Coronary artery (tissue), 2 donors: ENCODE measurements at regions not wholly inside any gene's neighbourhood (a gene's known extent, or its start where the extent isn't known, plus 50 kb on each side); places are given as distances from the start of the nearest gene placed in this dataset.

Experiments used
- DNase-seq: peaks from one replicate; pipeline ENCODE4 v3.0.0-alpha.2; 2017; ENCODE audit warnings: low spot score
- H3K27ac ChIP-seq, 2 donors: fragments of 200-600 bp; sonication (generic); one replicate each; pipeline ENCODE4 v1.5.1; 2016 to 2019
- H3K4me3 ChIP-seq: fragments of 200-600 bp; sonication (generic); 2 replicates; pipeline ENCODE4 v1.5.1; 2016; ENCODE audit warnings: mild to moderate bottlenecking, moderate library complexity
- CTCF ChIP-seq: fragments of 200-600 bp; sonication (generic); IDR thresholded peaks from one replicate; pipeline ENCODE4 v1.5.1; 2019; ENCODE audit warnings: antibody characterized with exemption

- H3K4me3 ChIP-seq: no peak overlapping the region
- TF ChIP-seq CTCF: no peak
- no peak for DNase-seq
Observed at GRCh38 chr1:30192969-30193630, 530.3 kb downstream of the MATN1 start.

GRCh38 chr1:30191154-30191702 is 532.2 kb downstream of the MATN1 start:
- Histone ChIP-seq H3K27ac (peak overlapping the region in 1 of 2 donors; percentile 77), H3K4me3 (no peak overlapping the region)
- no peak for TF ChIP-seq CTCF
- no peak for DNase-seq

More at GRCh38 chr1:30192969-30193630, 530.3 kb downstream of the MATN1 start:
- no peak overlapping the region for H3K27ac ChIP-seq

- Histone ChIP-seq H3K27ac (peak overlapping the region in 1 of 2 donors; percentile 77), H3K4me3 (no peak overlapping the region)
- TF ChIP-seq CTCF: no peak
- DNase-seq: no peak
Observed at GRCh38 chr1:30190511-30191153, 532.8 kb downstream of the MATN1 start.

- DNase-seq: no peak
- Histone ChIP-seq H3K27ac (peak overlapping the region in 1 of 2 donors; percentile 77), H3K4me3 (no peak overlapping the region)
- TF ChIP-seq CTCF: no peak
Observed at GRCh38 chr1:30189818-30190500, 533.4 kb downstream of the MATN1 start.

- Histone ChIP-seq H3K4me3 (no peak overlapping the region), H3K27ac (no peak overlapping the region)
- no peak for TF ChIP-seq CTCF
- no peak for DNase-seq
Observed at GRCh38 chr1:30188999-30189398, 534.4 kb downstream of the MATN1 start.

- DNase-seq: no peak
- Histone ChIP-seq H3K27ac (no peak overlapping the region), H3K4me3 (no peak overlapping the region)
- TF ChIP-seq CTCF: no peak
Observed at GRCh38 chr1:30188329-30188728, 535.1 kb downstream of the MATN1 start.
